ENCODE measurements at regions not wholly inside any gene's neighbourhood (a gene's known extent, or its start where the extent isn't known, plus 50 kb on each side); places are given as distances from the start of the nearest gene placed in this dataset.
"Not testable (repeated sequence)": the region's sequence is repeated elsewhere in the genome, so short reads cannot be mapped to it uniquely, and the experiment has no call there.

DNA sequence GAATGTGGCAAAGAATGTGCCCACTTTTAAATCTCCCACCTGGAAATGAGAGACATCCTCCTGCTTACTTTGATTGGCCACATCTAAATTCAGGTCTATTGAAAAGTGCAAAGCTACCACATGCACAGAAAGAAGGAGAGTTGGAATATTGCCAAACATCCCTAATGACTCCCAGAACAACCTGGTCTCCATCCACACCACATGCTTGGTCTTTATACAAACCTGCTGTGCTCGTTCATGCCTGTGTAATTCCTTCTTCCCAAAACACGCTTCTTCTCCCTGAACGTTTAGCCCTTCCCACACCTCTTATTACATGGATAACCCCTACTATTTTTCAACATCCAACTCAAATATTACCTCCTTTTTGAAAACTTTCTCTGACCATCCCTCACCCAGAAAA, 66.2 kb upstream of the BCL2L14 start:
- in situ Hi-C loops (cut with HindIII; ENCODE audit: low sequenced_read_pairs), result no loop called here
- TF ChIP-seq, protein P1, sequence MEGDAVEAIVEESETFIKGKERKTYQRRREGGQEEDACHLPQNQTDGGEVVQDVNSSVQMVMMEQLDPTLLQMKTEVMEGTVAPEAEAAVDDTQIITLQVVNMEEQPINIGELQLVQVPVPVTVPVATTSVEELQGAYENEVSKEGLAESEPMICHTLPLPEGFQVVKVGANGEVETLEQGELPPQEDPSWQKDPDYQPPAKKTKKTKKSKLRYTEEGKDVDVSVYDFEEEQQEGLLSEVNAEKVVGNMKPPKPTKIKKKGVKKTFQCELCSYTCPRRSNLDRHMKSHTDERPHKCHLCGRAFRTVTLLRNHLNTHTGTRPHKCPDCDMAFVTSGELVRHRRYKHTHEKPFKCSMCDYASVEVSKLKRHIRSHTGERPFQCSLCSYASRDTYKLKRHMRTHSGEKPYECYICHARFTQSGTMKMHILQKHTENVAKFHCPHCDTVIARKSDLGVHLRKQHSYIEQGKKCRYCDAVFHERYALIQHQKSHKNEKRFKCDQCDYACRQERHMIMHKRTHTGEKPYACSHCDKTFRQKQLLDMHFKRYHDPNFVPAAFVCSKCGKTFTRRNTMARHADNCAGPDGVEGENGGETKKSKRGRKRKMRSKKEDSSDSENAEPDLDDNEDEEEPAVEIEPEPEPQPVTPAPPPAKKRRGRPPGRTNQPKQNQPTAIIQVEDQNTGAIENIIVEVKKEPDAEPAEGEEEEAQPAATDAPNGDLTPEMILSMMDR (IDR thresholded peaks at IDR 0.05; ENCODE audit: low read depth, low read length), result no peak
- peak; percentile 16 for DNase-seq (ENCODE audit: low read depth, low spot score)
- no peak overlapping the region for H3K4me3 ChIP-seq (ENCODE audit: low read depth, low read length)

DNA sequence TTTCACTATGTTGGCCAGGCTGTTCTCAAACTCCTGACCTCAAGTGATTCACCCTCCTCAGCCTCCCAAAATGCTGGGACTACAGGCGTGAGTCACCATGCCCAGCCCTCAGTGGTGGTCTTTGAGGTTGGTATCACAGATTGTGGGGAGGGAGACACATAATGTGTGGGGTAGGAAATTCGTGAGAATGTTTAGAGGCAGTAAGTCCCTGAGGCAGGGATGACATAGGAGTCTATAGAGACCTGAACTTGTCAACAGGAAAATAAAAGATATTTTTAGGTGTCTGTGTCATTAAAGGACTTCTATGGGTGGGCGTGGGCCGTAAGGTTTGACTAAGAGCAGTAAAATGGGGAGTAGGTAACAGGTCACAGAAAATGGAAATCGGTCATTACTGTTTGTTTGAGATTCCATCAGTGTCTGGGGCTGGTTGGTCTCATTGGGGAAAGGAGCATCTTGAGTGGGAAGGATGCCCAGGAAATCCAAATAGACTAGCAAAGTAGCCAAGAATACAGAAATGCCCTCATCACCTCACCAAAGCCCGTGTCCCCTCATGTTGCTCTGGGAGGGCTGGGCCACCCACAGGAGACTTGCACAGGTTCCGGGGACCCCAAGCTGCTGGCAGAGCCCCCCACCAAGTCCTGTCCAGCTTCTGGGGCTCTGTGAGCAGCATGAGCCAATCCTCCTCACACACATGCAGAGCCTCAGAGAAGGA, 63.6 kb upstream of the BCL2L14 start:
- no peak overlapping the region for H3K4me3 ChIP-seq (ENCODE audit: low read depth, low read length)
- in situ Hi-C loops (cut with HindIII; ENCODE audit: low sequenced_read_pairs), result no loop called here
- DNase-seq (ENCODE audit: low read depth, low spot score), result peak; percentile 71
- TF ChIP-seq, protein P1 (IDR thresholded peaks at IDR 0.05; ENCODE audit: low read depth, low read length), result no peak

GRCh38 chr12:12007713-12008231, 63.0 kb upstream of the BCL2L14 start:
- H3K4me3 ChIP-seq (ENCODE audit: low read depth, low read length), result no peak overlapping the region
- in situ Hi-C loops (cut with HindIII; ENCODE audit: low sequenced_read_pairs), result no loop called here
- no peak for DNase-seq (ENCODE audit: low read depth, low spot score)
- TF ChIP-seq, protein P1 (IDR thresholded peaks at IDR 0.05; ENCODE audit: low read depth, low read length), result no peak

DNA sequence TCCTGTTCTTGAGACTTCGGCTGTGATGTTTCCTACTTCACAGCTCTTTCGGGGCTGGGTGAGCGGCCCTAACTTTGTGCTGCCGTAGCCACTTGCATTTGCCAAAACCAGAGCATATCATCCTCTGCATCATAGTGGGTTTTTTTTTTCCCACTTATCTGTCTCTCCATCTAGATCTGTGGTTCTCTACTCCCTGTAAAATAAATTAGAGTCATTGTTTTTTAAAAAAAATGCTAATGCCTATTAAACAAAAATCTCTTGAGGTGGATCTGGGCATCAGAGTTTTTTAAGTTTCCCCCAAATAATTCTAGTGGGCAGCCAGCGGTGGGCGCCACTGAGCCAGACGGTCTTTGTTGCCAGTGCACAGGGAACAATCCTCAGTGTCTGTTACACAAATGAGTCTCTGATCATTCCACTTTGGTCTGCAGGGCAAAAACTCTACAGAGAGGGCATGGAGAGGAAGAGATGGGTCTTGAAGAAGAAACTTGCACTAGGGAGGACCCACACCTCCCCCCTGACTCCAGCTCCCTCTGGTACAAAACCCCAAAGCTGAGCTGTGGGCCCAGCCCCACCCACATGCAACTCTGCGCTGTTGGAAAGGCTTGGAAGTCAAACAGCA, 62.4 kb upstream of the BCL2L14 start:
- H3K4me3 ChIP-seq (ENCODE audit: low read depth, low read length), result no peak overlapping the region

DNA sequence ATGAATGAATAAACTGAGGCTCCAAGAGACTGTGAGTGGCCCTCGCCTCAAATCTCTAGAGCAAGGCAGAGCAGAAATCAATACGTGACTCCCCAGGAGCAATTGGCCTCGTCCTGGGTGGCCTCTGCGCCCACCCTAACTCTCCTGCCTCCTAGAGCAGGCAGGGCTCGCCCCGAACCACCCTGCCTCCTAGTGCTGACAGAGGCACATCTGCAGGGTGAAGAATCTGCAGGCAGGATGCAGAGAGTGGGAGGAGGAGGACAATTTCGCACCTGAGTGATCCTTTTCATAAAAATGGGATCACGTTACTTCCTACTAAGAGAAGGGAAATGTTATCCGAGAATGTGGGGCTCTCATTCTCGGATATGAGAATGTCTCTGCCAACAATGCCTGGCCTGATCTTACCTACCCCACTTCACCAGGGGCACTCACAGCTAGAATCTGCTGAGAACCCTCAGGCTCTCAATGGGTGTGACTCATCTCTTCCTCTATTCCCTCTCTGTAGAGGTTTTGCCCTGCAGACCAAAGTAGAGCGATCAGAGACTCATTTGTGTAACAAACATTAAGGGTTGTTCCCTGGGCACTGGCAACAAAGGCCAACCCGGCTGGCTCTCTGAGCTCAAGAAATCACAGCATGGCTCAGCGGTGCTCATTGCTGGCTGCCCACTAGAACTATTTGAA, 61.7 kb upstream of the BCL2L14 start:
- TF ChIP-seq, protein P1 (IDR thresholded peaks at IDR 0.05; ENCODE audit: low read depth, low read length), result peak; percentile 55
- peak; percentile 92 for DNase-seq (ENCODE audit: low read depth, low spot score)
- H3K4me3 ChIP-seq (ENCODE audit: low read depth, low read length), result no peak overlapping the region
- in situ Hi-C loops (cut with HindIII; ENCODE audit: low sequenced_read_pairs), result no loop called here

More for the DNA sequence above, 62.4 kb upstream of the BCL2L14 start:
- no peak for DNase-seq (ENCODE audit: low read depth, low spot score)
- in situ Hi-C loops (cut with HindIII; ENCODE audit: low sequenced_read_pairs), result no loop called here
- TF ChIP-seq, protein P1 (IDR thresholded peaks at IDR 0.05; ENCODE audit: low read depth, low read length), result peak; percentile 51

- in situ Hi-C loops (cut with HindIII; ENCODE audit: low sequenced_read_pairs); H3K4me3 ChIP-seq (ENCODE audit: low read depth, low read length): not testable (repeated sequence)
- DNase-seq (ENCODE audit: low read depth, low spot score), result peak; percentile 43
Observed at GRCh38 chr12:12009749-12010276, 60.9 kb upstream of the BCL2L14 start.
